ENCODE measurements at regions not wholly inside any gene's neighbourhood (a gene's known extent, or its start where the extent isn't known, plus 50 kb on each side); places are given as distances from the start of the nearest gene placed in this dataset.

- TF ChIP-seq CTCF (IDR thresholded peaks at IDR 0.05) (no peak), JUN (CRISPR knock-in tag; IDR thresholded peaks at IDR 0.05) (no peak), SP1 (CRISPR knock-in tag; conservative IDR thresholded peaks at IDR 0.05) (no peak), FOXJ3 (CRISPR knock-in tag; IDR thresholded peaks at IDR 0.05; ENCODE audit: borderline replicate concordance) (no peak), USF2 (CRISPR knock-in tag; IDR thresholded peaks at IDR 0.05) (no peak), ZNF396 (CRISPR knock-in tag; IDR thresholded peaks at IDR 0.05; ENCODE audit: borderline replicate concordance) (no peak), E2F4 (CRISPR knock-in tag; IDR thresholded peaks at IDR 0.05; ENCODE audit: borderline replicate concordance, low read depth) (no peak), PREB (CRISPR knock-in tag; IDR thresholded peaks at IDR 0.05; ENCODE audit: borderline replicate concordance) (no peak)
These were observed 397.2 kb downstream of the AEBP2 start for GRCh38 chr12:19836456-19836855.
